Osteocyte (in vitro differentiated cells): ENCODE measurements at regions not wholly inside any gene's neighbourhood (a gene's known extent, or its start where the extent isn't known, plus 50 kb on each side); places are given as distances from the start of the nearest gene placed in this dataset.

Source experiments
- DNase-seq: peaks from one replicate; pipeline ENCODE4 v3.0.0; 2021; ENCODE audit warnings: mixed read lengths; ENCODE audit not compliant: unreplicated experiment; ENCODE audit errors: extremely low spot score
- H3K27ac Mint-ChIP-seq: one replicate; pipeline ENCODE4 v1.8.0; 2021; ENCODE audit warnings: mild to moderate bottlenecking, mixed read lengths; ENCODE audit not compliant: unreplicated experiment
- H3K27me3 Mint-ChIP-seq: one replicate; pipeline ENCODE4 v1.8.0; 2021; ENCODE audit warnings: mixed read lengths; ENCODE audit not compliant: unreplicated experiment
- H3K36me3 Mint-ChIP-seq: one replicate; pipeline ENCODE4 v1.8.0; 2021; ENCODE audit warnings: mixed read lengths; ENCODE audit not compliant: unreplicated experiment
- H3K4me1 Mint-ChIP-seq: one replicate; pipeline ENCODE4 v1.8.0; 2021; ENCODE audit warnings: mixed read lengths; ENCODE audit not compliant: unreplicated experiment
- H3K4me3 Mint-ChIP-seq: one replicate; pipeline ENCODE4 v1.8.0; 2021; ENCODE audit warnings: mild to moderate bottlenecking, moderate library complexity, mixed read lengths; ENCODE audit not compliant: unreplicated experiment
- H3K9me3 Mint-ChIP-seq: one replicate; pipeline ENCODE4 v1.8.0; 2021; ENCODE audit warnings: mixed read lengths; ENCODE audit not compliant: unreplicated experiment
- TF ChIP-seq, protein P1 (sequence below): fragments of 200-600 bp; sonication (generic); IDR thresholded peaks from 2 replicates; pipeline ENCODE4 v1.5.0; 2021; ENCODE audit warnings: antibody characterized with exemption, mild to moderate bottlenecking, moderate library complexity

DNA sequence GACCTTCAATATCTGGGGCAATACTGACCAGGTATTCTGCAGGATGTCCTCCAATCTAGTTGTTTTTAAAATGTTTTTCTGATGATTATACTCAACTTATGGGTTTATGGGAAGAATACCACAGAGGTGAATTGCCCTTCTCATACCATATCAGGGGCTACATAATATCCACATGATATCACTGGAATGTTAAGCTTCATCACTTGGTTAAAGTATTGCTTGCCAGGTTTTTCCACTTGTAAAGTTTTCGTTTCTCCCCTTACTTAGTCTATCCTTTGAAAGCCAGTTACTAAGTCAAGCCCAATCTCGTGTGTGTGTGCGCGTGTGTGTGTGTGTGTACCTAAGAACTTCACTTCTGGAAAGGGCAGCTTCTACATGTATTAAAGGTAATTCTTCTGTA is 980.9 kb upstream of the FBXO33 start:
- Mint-ChIP-seq H3K27ac (no peak overlapping the region), H3K9me3 (peaks cover 11% of the 10 kb centered on the region), H3K36me3 (no peaks in the 10 kb centered on the region), H3K27me3 (no peaks in the 10 kb centered on the region), H3K4me3 (no peak overlapping the region), H3K4me1 (no peaks in the 10 kb centered on the region)
- TF ChIP-seq, protein P1, sequence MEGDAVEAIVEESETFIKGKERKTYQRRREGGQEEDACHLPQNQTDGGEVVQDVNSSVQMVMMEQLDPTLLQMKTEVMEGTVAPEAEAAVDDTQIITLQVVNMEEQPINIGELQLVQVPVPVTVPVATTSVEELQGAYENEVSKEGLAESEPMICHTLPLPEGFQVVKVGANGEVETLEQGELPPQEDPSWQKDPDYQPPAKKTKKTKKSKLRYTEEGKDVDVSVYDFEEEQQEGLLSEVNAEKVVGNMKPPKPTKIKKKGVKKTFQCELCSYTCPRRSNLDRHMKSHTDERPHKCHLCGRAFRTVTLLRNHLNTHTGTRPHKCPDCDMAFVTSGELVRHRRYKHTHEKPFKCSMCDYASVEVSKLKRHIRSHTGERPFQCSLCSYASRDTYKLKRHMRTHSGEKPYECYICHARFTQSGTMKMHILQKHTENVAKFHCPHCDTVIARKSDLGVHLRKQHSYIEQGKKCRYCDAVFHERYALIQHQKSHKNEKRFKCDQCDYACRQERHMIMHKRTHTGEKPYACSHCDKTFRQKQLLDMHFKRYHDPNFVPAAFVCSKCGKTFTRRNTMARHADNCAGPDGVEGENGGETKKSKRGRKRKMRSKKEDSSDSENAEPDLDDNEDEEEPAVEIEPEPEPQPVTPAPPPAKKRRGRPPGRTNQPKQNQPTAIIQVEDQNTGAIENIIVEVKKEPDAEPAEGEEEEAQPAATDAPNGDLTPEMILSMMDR = no peak
- DNase-seq = no peak

DNA sequence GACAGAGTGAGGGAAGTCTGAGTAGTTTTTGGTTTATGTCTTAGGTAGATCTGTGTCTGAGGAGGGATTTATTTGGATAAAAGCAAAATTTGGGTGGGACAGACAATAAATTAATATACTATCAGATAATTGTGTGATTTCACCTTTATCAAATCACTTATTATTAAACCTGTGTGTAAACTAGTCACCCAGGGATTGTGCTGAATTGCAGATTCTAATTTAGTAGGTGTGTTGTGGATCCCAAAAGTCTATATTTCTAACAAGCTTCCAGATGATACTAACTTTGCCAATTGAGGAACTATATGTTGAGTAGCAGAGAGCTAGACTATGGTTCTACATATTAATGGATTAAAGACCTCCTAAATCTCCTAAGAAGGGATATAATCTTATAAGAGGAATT is 978.5 kb upstream of the FBXO33 start:
- Mint-ChIP-seq H3K9me3 (peaks cover 15% of the 10 kb centered on the region), H3K27me3 (no peaks in the 10 kb centered on the region), H3K27ac (no peak overlapping the region), H3K4me1 (no peaks in the 10 kb centered on the region), H3K36me3 (no peaks in the 10 kb centered on the region), H3K4me3 (no peak overlapping the region)
- DNase-seq = no peak
- TF ChIP-seq, protein P1 = no peak

DNA sequence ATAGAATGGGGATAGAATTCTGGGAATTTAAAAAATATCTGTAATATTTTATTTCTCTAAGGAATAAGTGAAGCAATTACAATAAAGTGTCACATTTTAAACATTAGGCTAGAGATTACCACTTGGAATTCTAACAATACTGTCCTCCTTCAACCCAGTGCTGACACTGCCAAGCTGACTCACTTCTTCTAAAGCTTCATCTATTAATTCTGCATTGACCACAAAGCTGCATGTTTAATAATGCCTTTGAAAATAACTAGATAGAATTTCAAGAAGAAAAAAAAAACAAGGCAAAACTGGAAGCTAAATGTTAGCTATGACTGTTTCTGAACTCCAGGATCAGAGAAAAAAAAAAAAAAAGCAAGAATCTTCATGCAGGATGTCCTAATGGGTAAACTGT is 970.7 kb upstream of the FBXO33 start:
- Mint-ChIP-seq H3K4me1 (no peaks in the 10 kb centered on the region), H3K9me3 (peaks cover 4% of the 10 kb centered on the region)

GRCh38 chr14:40398981-40399380 is 966.7 kb upstream of the FBXO33 start:
- no peak overlapping the region for H3K4me3 Mint-ChIP-seq
- H3K27me3 Mint-ChIP-seq = no peaks in the 10 kb centered on the region
- no peak for DNase-seq
- H3K27ac Mint-ChIP-seq = no peak overlapping the region
- TF ChIP-seq, protein P1 = no peak
- no peaks in the 10 kb centered on the region for H3K4me1 Mint-ChIP-seq
- no peaks in the 10 kb centered on the region for H3K36me3 Mint-ChIP-seq
- H3K9me3 Mint-ChIP-seq = no peaks in the 10 kb centered on the region

More for the DNA sequence above, 970.7 kb upstream of the FBXO33 start:
- Mint-ChIP-seq H3K36me3 (no peaks in the 10 kb centered on the region), H3K27me3 (no peaks in the 10 kb centered on the region), H3K4me3 (no peak overlapping the region), H3K27ac (no peak overlapping the region)
- TF ChIP-seq, protein P1 = no peak
- DNase-seq = no peak

DNA sequence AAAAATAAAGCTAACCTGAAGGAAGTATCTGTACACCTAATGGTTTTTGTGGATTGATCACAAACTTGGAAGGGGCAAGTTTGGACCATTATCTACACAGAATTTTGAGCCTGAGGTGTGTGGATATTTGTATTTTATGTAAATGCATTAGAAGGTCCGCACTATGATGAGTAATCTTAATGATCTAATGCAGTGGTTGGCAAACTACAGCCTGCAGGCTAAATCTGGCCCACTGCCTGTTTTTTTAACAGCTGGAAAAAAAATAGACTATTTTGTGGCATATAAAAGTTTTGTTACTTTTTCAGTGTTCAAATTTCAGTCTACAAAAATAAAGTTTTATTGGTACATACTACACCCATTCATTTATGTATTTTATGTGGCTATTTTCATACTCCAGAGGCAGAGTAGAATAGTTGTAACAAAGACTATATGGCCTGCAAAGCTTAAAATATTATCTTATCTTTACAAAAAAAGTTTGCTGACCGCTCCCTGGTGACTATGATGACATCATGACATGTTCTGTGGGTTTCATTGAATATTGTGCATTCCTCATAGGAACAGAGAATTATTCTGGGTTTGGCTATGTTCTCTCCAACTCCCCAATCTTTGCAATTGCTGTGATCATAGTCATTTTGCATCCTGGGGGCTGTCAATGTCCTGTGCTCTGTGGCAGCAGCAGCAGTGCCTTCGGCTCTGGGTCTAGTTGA is 962.6 kb upstream of the FBXO33 start:
- no peak overlapping the region for H3K27ac Mint-ChIP-seq
- no peak for DNase-seq
- no peaks in the 10 kb centered on the region for H3K9me3 Mint-ChIP-seq
- no peaks in the 10 kb centered on the region for H3K4me1 Mint-ChIP-seq
- no peak overlapping the region for H3K4me3 Mint-ChIP-seq
- no peaks in the 10 kb centered on the region for H3K36me3 Mint-ChIP-seq
- H3K27me3 Mint-ChIP-seq = no peaks in the 10 kb centered on the region
- TF ChIP-seq, protein P1 = no peak
